CD4-positive, alpha-beta T cell treated with Interleukin-17A for 1 hour (primary cell): ENCODE measurements at regions not wholly inside any gene's neighbourhood (a gene's known extent, or its start where the extent isn't known, plus 50 kb on each side); places are given as distances from the start of the nearest gene placed in this dataset.
"Not testable (repeated sequence)": the region's sequence is repeated elsewhere in the genome, so short reads cannot be mapped to it uniquely, and the experiment has no call there.

Experiments used
- DNase-seq: peaks from one replicate; pipeline ENCODE4 v3.0.0-alpha.2; 2020

GRCh38 chr16:22627043-22627442 lies 116.4 kb downstream of the NPIPB5 start:
- DNase-seq: no peak

GRCh38 chr16:22628994-22629393 lies 118.3 kb downstream of the NPIPB5 start:
- no peak for DNase-seq

- DNase-seq: no peak
These were observed 119.6 kb downstream of the NPIPB5 start for GRCh38 chr16:22630242-22630641.

GRCh38 chr16:22631264-22631663 lies 120.6 kb downstream of the NPIPB5 start:
- no peak for DNase-seq

- DNase-seq: no peak
These were observed 121.9 kb downstream of the NPIPB5 start for GRCh38 chr16:22632606-22633005.

GRCh38 chr16:22633280-22633679 lies 122.6 kb downstream of the NPIPB5 start:
- no peak for DNase-seq

GRCh38 chr16:22633799-22634198 lies 123.1 kb downstream of the NPIPB5 start:
- no peak for DNase-seq

GRCh38 chr16:22634954-22635353 lies 124.3 kb downstream of the NPIPB5 start:
- DNase-seq: no peak

- DNase-seq: no peak
These were observed 124.7 kb downstream of the NPIPB5 start for GRCh38 chr16:22635357-22635761.

- no peak for DNase-seq
These were observed 125.1 kb downstream of the NPIPB5 start for GRCh38 chr16:22635801-22636200.

- no peak for DNase-seq
These were observed 127.9 kb downstream of the NPIPB5 start for GRCh38 chr16:22638393-22639206.

GRCh38 chr16:22641131-22641628 lies 130.5 kb downstream of the NPIPB5 start:
- no peak for DNase-seq

- no peak for DNase-seq
These were observed 131.9 kb downstream of the NPIPB5 start for GRCh38 chr16:22642416-22643088.

- not testable (repeated sequence) for DNase-seq
These were observed 132.5 kb downstream of the NPIPB5 start for GRCh38 chr16:22643203-22643602.

- DNase-seq: no peak
These were observed 133.2 kb downstream of the NPIPB5 start for GRCh38 chr16:22643886-22644285.

- no peak for DNase-seq
These were observed 135.2 kb downstream of the NPIPB5 start for GRCh38 chr16:22645868-22646267.

- no peak for DNase-seq
These were observed 136.4 kb downstream of the NPIPB5 start for GRCh38 chr16:22646948-22647556.

- no peak for DNase-seq
These were observed 137.4 kb downstream of the NPIPB5 start for GRCh38 chr16:22648141-22648540.

- DNase-seq: no peak
These were observed 138.2 kb downstream of the NPIPB5 start for GRCh38 chr16:22648941-22649340.

GRCh38 chr16:22651111-22651817 lies 140.6 kb downstream of the NPIPB5 start:
- not testable (repeated sequence) for DNase-seq

GRCh38 chr16:22652463-22652845 lies 141.8 kb downstream of the NPIPB5 start:
- no peak for DNase-seq

- DNase-seq: no peak
These were observed 143.2 kb downstream of the NPIPB5 start for GRCh38 chr16:22653876-22654275.

GRCh38 chr16:22656573-22656972 lies 145.9 kb downstream of the NPIPB5 start:
- DNase-seq: not testable (repeated sequence)
